GM18511 (cell line): ENCODE measurements at regions not wholly inside any gene's neighbourhood (a gene's known extent, or its start where the extent isn't known, plus 50 kb on each side); places are given as distances from the start of the nearest gene placed in this dataset.

Source experiments
- ATAC-seq: cut with Tn5 transposase; IDR thresholded peaks from one replicate; pipeline ENCODE4 v1.9.1; 2021; ENCODE audit warnings: mild to moderate bottlenecking, moderate library complexity; ENCODE audit not compliant: unreplicated experiment

DNA sequence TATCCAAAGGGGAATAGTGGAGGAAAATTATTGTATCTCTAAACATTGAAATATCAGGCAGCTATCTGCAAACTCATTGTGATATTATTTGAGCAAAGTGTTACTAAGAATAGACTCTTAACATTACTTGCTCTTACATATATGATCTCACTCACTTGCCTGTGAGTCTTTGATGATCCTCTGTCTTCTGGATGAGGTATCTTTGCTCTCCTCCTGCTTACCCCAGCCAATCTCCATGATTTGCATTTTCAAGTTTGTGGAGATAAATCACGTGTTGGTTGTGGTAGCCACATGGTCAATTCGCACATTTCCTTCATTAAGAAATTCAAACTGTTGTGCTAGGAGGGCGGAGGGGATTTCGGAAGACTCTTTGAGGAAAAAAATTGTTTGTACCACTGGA is 169.9 kb upstream of the S100G start:
- ATAC-seq, result no peak

DNA sequence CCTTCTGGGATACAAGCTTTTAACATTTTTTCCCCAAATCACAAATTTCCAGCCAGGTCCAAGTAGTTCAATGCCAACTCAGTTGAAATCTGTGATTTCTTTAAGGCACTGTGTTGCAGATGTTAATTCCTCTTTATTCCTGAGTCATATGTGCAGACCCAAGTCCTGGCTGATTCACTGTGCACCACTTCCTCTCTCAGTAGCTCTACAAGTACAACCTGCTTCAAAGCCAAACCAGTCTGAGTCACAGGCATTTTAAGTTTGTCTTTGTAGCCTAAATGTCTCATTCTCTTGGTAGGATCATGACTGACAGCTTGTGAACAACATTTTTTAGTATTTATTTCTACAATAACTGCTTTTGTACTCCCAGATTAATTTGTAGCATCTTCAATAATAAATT is 165.6 kb upstream of the S100G start:
- no peak for ATAC-seq

- ATAC-seq, result no peak
Observed at GRCh38 chrX:16487620-16488385, 162.2 kb upstream of the S100G start.

GRCh38 chrX:16488959-16489358 is 161.0 kb upstream of the S100G start:
- no peak for ATAC-seq

GRCh38 chrX:16491461-16491860 is 158.5 kb upstream of the S100G start:
- no peak for ATAC-seq

DNA sequence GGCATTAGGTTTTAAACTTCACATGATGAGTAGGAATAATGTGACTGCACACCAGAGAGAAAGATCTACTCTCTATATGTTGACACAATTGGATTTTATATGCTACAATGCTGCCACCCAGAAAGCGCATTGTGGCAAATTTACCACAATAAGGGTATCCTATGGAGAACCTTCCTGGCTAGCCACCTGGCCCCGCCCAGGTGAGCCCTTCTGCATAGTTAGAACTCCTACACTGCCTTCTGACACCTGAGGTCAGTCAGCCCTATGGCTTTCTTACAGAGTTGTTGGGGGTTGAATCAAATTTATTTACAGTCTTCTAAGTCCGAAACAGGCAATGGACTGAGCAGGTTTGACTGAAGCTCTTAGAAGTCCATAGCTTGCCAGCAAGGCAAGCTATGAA is 153.8 kb upstream of the S100G start:
- no peak for ATAC-seq

DNA sequence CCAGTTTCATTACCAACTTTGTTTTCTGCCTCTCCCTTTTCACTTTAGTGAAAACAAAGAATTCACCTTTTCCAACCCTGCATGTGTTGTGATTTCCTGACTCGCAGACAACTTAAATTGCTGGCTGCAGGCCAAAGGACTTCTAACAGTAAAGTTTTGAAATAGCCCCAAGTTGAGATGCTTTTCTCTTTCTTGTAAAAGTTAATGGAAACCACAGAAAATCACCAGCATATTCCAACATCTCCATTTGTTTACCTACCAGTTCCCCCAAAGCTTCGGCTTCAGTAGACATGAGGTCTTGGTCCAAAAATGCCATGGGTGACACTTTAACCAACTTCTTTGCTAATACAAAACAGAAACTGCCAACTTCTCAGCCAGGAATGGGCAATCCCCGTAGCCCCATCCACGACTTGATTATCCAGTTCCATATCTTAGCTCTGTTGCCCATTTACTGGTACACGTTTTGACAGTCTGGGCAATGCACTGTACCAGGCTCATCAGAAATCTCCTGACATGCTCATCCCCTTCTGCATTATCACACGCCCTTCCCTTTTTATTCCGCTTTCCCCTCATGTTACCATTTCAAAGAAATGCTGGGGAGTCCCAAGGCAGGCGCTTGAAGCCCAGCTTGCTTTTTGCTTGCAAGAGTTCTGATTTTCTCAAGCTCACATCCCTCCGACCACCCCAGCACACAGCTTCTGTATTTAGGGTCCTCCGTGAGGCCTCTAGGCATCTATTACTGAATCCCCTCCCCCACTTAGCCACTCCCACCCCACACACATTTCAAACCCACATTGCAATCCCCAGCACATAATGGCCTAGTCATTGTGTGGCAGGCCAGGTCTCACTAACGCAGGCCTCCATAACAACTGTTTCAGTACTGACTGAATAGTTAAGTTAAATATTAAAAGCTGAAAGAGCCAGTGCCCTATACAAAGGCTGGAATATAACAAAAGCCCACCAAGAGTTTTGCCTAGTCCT is 137.9 kb upstream of the S100G start:
- ATAC-seq, result no peak

DNA sequence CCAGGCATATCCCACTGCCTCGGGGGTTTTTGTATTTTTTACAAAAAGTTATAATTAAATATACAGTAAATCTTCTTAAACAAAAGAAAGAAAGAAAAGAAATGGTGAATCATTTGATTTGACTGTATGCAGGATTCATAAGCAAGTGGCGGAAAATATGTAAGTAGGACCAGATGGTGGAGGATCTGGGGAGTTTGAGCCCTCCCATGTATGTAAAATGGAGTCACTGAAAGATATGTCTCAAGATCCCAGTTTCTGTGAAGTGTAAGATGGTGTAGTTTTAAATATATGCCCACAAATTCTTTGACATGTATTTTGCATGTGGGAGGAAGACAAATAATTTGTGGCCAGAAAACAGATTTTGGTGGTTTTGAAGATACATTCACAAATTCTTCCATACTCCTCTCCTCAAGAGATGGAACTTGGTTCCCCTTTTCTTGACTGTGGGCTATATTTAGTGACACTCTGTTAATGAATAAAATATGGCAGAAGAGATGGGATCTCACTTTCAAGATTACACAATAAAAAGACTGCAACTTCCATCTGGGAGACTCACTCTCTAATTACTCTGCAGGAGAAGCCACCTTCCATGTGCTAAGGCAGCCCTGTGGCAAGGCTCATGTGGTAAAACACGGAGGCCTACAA is 133.6 kb upstream of the S100G start:
- ATAC-seq, result no peak

GRCh38 chrX:16517039-16517605 is 132.8 kb upstream of the S100G start:
- no peak for ATAC-seq

DNA sequence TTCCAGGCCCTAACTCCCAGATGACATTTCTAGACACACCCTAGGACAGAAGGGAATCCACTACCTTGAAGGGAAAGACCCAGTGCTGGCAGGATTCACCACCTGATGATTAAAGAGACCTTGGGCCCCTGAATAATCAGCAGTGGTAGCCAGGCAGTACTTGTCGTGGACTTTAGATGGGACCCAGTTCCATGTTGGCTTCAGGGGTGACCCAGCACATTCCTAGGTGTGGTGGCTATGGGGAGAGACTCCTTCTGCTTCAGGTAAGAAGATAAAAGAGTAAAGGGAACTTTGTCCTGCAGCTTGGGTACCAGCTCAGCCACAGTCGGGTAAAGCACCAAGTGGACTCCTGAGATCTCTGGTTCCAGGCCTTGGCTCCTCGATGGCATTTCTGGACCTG is 131.8 kb upstream of the S100G start:
- ATAC-seq, result no peak

GRCh38 chrX:16524316-16524715 is 125.6 kb upstream of the S100G start:
- no peak for ATAC-seq

- ATAC-seq, result no peak
Observed at GRCh38 chrX:16526003-16526402, 124.0 kb upstream of the S100G start.

GRCh38 chrX:16528620-16529019 is 121.3 kb upstream of the S100G start:
- ATAC-seq, result no peak
